ENCODE measurements at regions not wholly inside any gene's neighbourhood (a gene's known extent, or its start where the extent isn't known, plus 50 kb on each side); places are given as distances from the start of the nearest gene placed in this dataset.
"Not testable (repeated sequence)": the region's sequence is repeated elsewhere in the genome, so short reads cannot be mapped to it uniquely, and the experiment has no call there.

DNA sequence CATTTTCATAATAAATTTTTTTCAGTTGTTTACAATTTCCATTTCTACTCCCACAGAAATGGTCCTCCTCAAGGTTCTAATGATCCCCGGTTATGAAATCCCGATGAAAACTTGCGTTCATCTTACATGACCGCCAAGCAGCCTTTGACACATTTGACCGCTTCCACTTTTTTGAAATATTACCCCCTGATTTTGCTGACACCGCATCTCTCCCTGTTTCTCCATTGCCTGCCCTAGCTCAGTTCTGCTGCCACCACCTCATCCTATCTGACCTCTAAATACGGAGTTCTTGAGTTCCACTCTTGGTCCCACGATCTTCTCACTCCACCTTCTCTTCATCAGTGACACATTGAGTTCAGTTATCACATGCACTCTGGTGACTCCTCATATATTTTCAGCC, 74.1 kb downstream of the SLC35B3 start:
- DNase-seq (ENCODE audit: low read depth in 3 of 3), result no peak

DNA sequence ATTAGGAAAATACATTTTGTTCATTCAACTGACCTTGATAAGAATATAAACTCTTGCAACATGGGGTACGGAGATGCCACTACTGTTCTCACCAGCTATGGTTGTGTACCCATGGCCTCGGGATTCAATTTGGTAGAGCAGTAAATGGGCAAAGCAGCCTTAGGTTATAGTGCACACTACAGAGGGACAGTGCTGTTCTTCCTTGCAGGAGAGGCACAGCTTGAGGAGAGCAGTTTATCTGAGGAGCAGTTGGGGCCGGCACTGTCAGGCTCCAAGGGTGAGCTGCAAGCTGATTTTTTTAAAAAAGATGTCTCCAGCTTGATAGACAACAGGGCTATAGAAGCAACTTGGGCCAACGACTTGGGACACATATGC, 82.4 kb downstream of the SLC35B3 start:
- no peak for DNase-seq (ENCODE audit: low read depth in 3 of 3)

DNA sequence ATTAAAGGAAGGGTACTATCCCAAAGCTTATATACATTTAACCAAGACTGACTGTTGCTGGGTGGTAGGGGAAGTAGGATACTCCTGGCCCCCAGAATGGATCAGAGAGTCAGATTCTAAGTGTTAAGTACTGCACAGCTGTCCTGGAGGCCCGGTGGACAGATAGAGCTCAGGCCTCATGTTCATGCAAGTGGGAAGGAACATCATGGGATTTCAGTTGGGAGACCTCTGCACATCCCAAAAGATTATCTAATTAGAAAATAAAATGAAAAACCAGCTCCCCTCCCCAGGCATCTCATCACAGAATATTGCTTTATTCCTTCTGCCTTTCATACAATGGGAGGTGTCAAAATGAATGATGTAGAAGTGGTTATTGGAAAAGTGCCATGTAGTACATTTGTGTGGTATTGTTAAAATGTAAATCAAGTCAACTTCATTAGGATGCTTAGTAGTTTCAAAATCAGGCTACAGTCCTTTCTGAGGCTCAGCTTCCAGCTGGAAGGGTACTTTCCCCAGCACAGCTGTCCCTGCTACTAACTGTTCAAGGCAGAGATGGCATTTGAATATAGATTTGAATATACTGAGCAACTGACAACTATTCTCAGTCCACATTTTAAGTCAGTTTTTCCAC, 82.9 kb downstream of the SLC35B3 start:
- DNase-seq (ENCODE audit: low read depth in 3 of 3), result no peak

DNA sequence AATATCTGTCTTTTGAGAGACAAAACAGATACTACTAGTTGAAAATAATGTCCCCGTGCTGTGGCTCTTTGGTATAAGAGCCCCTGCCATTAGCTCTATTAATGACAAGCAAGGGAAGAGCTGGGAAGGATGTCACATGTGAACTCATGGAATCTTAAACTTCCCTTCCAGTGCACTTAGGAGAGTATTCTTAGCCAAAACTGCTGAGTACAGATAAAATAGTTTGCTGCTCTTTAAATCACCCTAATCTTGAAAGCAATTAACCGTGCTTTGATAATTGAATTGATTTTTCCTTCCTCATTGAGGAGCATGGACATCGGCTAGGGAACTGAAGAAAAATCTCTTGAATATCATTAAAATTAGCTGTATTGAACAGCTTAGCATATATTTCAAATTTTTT, 91.7 kb downstream of the SLC35B3 start:
- no peak for DNase-seq (ENCODE audit: low read depth in 3 of 3)

DNA sequence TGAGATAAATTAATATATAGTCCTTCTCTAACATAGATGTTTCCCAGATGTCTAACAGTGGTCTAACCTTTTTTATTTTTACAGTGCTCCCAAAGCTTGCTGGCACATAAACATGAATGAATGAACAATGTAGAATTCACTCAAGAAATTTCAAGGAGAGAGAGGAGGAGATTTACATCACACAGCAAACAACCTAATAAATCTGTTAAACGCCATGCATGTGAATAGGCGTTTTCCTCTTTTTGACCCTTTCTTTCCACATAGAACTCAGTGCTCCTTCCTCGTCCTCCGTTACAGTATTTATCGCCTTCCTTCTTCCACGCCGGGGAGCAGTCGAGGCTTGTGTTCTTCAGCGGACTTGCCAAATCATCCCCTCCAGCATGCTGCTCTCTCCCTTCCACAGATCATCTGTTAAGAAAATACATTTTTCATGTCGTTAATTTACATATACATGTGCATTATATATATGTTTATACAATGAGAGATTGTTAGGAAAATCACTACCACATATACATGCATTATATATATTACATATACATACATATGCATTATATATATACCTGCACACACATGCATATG, 93.0 kb downstream of the SLC35B3 start:
- DNase-seq (ENCODE audit: low read depth in 3 of 3), result no peak

DNA sequence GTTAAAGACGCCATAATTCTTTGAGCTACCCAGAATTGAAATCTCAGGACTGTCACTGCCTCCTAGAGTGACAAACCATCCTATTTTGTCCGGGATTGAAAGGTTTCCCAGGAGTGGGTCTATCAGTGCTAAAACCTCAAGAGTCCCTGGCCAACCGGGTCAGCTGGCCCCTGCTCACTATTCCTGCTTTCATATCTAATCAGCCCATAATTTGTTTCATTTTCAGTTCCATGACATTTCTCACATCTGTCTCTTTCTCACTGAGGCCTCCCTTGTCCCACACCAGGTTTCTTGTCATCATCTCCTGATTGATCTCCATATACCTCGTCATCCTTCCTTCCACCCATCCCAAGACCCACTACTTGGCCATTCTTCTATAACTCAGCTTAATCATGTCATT, 98.2 kb downstream of the SLC35B3 start:
- no peak for DNase-seq (ENCODE audit: low read depth in 3 of 3)

DNA sequence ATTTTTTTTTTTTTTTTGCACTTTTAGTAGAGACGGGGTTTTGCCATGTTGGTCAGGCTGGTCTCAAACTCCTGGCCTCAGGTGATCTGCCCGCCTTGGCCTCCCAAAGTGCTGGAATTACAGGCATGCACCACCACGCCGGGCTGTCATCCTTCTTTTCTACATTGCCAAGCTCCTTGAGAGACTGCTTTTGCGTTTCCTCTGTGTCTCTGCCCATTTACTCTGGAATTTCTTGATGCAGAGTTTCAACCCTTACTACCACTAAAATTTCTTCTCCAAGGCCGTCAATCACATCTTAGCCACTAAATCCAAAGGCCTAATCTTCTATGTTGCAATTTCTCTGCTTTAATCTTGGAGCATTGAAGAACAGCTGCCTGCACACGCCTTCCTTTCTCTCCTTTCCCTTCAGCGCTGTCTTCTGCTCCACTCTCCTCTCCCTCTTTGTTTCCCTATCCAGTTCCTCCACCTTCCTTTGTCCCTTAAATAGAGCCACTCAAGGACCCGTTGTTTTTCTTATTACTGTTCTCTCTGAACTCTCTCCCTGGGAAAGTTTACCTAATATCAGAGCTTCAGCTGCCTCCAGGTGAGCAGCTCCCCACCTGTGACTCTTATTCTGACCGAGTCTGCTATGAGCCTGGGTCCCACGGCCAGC, 98.8 kb downstream of the SLC35B3 start:
- DNase-seq (ENCODE audit: low read depth in 3 of 3), result no peak

DNA sequence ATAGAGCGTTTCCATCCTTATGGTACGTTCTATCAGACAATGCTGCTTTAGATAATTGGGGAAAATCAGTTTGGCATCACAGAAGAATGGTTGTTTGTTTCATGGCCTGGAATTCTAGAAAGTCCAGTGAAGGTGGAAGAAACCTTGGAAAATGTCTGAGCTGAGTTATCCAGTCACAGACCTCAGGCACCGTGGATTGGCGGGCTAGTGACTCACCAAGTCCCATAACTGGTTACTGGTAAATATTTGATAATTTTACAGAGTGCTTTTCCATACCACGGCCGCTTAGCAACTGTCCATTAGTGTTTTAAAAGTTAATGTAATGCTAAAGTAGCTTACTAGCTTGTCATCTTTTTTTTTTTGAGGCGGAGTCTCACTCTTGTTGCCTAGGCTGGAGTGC, 99.4 kb downstream of the SLC35B3 start:
- DNase-seq (ENCODE audit: low read depth in 3 of 3), result no peak

DNA sequence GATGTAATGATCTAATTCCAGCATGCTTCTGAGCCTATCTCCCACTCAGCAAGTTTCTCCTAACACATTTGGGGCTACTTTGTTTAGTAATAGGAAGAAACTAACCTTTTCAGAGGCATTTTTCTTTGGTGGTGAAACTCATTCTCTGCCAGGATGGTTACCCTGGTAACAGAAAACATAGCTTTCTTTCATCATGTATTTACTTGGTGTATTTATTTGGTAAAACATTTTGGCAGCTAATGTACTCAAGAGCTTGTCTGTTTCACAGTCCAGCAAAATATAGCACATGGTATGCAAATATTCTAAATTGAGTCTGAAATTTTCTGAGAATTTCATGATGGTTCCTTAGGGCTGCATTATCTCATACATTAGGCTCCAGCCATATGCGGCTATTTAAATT, 100.0 kb downstream of the SLC35B3 start:
- no peak for DNase-seq (ENCODE audit: low read depth in 3 of 3)

DNA sequence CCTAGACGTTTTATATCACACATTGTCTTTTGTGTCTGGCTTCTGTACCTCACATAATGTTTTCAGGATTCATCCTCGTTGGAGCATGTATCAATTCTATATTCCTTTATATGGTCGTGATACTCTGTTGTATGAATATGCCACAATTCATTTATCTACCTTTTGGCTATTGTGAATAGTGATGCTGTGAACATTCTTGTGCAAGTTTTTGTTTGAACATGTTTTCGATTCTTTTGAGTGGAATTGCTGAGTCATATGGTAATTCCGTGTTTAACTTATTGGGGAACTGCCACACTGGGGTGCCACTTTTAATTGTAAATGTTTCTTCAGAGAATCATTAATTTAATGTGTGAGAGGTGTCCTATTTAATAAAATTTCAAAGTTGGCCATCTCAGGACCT, 101.2 kb downstream of the SLC35B3 start:
- no peak for DNase-seq (ENCODE audit: low read depth in 3 of 3)

DNA sequence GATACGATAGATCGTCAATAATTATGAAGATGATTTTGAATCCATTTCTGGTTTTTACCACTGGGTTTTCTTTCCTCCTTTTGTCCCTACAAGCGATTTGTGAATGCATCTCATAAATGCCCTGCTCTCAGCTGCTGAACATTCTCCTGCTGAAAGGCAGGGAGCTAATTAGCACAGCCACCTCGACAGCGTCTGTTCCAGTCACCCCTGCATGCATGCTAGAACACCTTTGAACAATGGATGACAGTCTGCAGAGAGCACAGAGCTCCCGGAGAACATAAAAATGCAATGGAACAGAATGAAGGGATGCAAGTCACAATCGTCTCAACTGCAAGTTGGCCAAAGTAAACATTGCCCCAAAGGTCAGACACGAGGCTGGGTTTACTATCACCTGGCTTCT, 105.8 kb downstream of the SLC35B3 start:
- no peak for DNase-seq (ENCODE audit: low read depth in 3 of 3)

DNA sequence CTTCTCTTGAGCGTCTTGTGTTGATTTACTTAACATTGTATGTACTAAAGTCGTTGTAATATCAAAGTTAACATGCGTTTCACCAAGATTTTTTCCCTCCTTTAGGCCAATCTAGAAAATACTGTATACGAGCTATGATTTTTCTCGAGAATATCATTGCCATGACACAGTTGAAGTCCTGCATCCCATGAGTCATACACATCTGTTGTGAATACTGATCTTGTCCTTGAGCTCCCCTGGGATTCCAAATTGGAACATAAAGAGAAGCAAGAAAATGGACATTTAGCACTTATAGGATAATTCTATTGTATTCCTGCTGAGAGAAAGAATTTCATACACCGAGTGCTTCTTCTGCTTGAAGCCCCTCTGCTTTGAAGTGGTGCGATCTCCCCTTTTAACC, 109.6 kb downstream of the SLC35B3 start:
- DNase-seq (ENCODE audit: low read depth in 3 of 3), result no peak

DNA sequence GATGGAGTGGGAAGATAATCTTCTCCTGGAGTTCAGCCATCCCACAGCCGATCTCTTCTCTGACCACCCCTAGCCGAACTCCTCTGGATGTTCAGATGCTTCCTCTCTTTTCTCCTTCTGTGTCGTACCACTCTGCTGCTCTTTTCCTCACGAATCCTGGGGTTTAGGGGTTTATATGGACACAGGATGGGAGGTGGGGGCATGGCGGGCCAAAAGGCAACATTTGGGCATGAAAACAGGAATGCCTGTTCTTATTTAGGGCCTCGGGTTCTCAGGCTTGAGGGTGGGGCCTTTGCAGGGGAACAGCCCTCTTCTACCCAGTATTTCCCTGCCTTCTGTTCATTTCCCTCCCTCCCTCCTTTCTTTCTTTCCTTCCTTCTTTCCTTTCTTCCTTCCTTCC, 112.7 kb downstream of the SLC35B3 start:
- no peak for DNase-seq (ENCODE audit: low read depth in 3 of 3)

DNA sequence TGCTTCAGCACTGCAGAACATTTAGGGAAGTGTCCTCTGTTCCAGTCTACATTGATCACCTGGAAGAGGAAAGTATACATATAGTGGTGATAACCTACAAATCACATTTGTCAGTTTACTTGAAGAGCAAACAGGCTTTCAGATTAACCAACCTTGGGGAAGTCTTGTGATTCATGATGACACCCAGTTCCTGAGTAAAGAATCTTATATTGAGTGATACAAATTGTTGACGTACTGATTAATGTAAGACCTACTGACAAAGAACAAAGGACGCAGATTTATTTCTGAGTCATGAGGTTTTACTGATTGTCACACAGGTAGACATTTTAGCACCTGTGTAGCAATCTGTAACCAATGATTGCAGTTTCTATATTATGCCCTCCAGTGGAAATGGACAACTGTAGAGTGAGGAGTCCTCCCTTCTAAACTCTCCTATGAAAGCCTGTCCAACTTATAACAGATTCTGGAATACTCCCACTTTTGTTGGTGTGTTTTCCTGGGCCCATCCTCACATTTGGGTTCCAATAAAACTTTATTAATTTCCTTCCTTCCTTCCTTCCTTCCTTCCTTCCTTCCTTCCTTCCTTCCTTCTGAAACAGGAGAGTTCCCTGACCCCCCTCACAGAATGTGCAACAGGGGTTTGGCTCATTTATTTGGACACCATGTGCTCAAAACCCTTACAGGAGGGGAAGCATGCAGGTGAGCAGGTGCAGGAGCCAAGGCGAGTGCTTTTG, 113.5 kb downstream of the SLC35B3 start:
- no peak for DNase-seq (ENCODE audit: low read depth in 3 of 3)

DNA sequence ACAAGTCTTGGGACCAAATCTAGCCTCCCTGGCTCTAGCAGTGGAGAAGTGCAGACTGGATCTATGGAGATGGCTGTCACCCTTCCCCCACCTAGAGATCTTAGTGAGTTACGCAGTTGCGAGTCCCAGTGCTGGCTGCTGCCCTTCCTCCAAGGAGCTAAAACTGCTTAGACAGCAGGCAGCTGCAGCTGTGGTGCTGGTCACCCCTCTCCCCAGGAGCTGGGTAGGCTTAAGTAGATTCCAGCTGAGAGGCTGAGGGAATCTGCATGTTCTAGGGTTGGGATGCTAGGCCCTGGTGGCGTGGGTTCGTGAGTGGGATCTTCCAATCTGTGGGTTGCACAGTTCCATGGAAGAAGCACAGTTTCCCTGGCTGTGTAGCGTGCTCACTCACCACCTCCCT, 120.2 kb downstream of the SLC35B3 start:
- no peak for DNase-seq (ENCODE audit: low read depth in 3 of 3)

DNA sequence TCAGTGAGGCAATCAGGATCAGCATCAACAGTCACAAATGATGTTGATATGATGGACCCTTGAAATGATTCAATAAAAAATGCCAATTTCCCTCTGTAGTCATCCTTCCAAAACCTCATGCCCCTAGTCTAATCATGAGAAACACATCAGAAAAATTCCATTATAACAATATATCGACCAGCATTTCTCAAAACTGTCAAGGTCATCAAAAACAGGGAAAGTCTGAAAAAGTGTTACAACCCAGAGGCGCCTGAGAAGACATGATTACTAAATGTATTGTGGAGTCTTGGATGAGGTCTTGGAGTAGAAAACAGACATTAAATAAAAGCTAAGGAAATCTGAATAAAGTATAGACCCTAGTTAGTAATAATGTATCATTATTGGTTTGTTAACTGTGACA, 133.8 kb downstream of the SLC35B3 start:
- no peak for DNase-seq (ENCODE audit: low read depth in 3 of 3)

DNA sequence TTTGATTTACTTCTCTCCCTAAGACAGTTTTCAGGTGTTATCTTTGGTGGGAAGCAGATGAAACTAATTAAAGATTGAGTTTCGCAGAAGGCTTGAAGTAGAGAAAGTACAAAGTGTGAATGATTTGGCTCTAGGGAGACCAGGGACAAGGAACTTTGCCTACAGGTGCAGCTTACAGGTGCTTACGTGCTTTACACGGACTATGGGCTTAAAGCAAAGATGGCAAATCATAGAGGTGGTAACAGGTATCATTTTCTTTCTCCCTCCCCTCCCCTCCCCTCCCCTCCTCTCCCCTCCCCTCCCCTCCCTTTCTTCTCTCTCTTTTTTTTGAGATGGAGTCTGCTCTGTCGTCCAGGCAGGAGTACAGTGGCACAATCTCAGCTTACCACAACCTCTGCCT, 136.3 kb downstream of the SLC35B3 start:
- DNase-seq (ENCODE audit: low read depth in 3 of 3), result no peak

DNA sequence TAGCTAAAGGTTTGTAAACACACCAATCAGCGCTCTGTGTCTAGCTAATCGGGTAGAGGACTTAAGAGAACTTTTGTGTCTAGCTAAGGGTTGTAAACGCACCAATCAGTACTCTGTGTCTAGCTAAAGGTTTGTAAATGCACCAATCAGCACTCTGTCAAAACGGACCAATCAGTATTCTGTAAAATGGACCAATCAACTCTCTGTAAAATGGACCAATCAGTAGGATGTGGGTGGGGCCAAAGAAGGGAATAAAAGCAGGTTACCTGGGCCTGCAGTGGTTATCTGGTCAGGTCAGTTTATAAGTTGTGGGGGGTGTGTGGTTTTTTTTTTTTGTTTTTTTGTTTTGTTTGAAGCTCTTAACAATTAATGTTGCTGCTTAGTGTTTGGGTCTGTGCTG, 152.4 kb downstream of the SLC35B3 start:
- DNase-seq (ENCODE audit: low read depth in 3 of 3), result not testable (repeated sequence)

DNA sequence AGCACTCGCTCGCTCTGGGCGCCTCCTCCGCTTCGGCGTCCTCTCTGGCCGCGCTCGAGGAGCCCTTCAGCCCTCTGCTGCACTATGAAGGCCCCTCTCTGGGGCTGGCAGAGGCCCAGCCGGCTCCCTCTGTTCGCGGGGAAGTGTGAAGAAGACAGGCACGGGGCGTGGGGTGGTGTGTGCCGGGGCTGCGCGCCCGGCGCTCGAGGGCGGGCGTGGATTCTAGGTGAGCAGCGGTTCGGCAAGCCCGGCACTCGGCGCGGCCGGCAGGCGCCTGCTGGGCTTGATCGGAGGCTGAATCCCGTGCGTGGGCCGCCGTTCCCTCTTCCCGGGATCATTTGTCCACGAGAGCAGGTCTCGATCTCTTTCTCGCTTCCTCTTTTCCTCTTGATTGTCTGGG, 153.0 kb downstream of the SLC35B3 start:
- DNase-seq (ENCODE audit: low read depth in 3 of 3), result no peak

DNA sequence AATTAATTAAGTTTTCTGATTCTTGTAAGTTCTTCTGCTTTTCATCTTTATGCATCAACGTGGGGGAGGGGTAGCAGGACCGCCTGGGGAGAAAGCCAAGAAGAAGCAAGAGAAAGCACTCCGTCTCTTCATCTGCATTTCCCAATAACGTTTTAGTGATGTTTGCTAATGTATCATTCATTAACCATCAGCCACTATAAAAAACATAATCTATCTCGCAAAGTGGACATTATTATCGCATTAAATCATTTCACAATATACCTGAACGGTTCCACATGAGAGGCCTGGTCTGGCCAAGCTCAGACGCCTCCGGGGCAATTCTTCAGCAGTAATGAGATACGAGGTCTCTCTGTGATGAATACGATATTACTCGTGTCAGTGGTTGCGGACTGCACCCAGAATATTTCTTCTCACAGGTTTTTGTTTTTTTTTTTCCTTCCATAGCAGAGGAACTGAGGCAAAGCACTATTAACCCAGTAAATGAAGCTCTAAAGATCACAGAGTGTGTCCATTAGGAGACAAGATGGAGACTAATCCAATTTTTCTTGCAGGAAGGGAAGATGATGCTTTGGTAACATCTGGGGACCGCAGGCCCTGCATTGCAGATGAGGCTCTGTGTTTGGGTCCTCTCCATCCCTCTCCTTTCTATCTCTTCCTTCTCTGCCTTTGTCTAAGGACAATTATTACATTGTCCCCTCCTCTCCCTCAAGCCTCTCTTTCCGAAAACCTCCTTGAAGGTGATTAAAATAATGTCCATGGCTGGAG, 156.1 kb downstream of the SLC35B3 start:
- no peak for DNase-seq (ENCODE audit: low read depth in 3 of 3)

DNA sequence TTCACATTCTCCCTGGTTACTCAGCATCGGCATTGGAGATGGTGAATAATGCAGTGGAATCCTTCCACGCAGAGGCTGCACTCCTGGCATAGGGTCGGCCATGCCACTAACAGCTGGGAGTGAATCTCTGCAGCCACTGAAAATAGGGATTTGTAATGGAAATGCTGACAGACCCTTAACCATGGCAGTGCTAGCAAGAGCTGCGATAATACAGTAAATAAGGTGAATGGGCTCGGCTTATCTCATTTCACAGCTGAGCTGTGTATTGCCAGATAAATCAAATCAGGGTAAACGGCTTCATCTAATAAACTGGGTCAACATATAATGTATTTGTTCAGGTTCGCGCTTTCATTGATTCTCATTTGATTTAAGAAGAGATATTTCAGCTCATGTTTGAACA, 156.8 kb downstream of the SLC35B3 start:
- no peak for DNase-seq (ENCODE audit: low read depth in 3 of 3)

DNA sequence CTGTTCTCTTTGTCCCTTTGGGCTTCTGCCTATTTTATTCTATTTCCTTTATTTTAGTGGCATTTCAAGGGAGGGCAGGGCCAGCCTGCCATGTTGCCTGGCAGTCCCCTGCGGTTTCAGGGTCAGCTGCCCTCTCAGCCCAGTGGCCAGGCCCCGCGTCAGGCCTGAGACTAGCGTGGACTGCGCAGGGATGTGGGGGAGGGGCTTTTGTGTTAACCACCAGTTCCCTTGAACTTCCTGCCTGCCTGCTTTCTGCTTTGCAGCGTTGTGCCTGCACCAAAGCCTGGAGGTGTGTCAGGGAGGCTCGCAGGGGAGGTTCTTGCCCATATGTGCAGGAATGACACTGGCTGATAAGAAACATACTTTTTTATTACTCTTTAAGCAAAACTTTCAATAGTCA, 157.6 kb downstream of the SLC35B3 start:
- DNase-seq (ENCODE audit: low read depth in 3 of 3), result no peak
